ENCODE measurements at regions not wholly inside any gene's neighbourhood (a gene's known extent, or its start where the extent isn't known, plus 50 kb on each side); places are given as distances from the start of the nearest gene placed in this dataset.
"Not testable (repeated sequence)": the region's sequence is repeated elsewhere in the genome, so short reads cannot be mapped to it uniquely, and the experiment has no call there.

DNA sequence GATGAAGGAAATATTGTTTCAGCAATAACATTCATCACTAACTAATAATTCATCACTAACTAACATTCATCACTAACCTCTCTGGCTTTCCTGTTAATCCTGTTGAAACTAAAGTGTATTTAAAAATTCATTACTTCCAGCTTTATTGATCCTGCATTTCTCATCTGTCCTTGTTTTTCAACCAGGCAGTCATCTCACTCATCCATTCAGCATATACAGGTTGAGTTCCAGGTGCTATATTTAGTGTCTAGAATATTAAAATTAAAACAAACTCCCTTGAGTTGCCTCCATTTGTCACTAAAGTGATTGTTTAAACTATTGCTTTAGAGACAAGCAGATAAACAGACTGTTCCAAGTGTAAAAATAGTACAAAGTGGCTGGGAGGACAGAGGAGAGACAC is 58.1 kb downstream of the ATXN7L3B start:
- DNase-seq: no peak

DNA sequence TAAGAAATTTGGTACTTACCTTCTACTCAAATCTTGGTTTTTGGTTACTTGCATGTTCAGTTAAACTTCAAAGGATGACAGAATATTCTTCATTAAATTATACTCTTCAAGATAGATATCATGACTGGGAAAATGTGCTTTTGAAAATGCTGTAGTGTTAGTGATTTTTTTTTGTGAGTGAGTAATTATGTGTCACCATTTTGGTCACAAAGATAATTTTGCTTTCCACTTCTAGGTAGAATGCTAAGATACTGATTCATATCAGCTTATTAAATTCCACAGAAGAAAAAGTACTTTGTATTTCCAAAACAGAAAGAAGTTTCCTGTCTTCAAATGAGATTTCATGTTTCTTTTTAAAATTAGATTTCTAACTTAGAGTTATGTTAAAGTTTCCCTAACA is 61.2 kb downstream of the ATXN7L3B start:
- DNase-seq: no peak

DNA sequence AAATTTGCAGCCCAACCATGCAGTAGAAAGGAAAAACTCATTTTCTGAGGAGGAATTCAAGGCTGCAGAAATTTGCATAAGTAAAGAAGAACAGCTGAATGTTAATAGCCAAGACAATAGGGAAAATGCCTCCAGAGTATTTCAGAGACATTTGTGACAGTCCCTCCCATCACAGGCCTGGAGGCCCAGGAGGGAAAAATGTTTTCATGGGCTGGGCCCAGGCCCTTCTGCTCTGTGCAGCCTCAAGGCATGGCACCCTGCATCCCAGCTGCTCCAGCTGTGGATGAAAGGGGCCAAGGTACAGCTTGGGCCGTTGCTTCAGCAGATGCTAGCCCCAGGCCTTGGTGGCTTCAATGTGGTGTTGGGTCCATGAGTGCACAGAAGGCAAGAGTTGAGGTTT is 62.3 kb downstream of the ATXN7L3B start:
- DNase-seq: no peak

DNA sequence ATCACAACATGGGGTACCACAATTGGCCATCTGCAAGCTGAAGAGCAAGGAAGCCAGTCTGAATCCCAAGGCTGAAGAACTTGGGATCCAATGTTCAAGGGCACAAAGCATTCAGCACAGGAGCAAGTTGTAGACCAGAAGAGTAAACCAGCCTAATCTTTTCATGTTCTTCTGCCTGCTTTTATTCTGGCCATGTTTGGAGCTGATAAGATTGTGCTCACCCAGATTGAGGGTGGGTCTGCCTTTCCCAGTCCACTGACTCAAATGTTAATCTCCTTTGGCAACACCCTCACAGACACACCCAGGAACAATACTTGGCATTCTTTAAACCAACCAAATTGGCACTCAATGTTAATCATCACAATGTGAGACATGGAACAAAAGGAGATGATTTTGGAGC is 63.2 kb downstream of the ATXN7L3B start:
- not testable (repeated sequence) for DNase-seq

DNA sequence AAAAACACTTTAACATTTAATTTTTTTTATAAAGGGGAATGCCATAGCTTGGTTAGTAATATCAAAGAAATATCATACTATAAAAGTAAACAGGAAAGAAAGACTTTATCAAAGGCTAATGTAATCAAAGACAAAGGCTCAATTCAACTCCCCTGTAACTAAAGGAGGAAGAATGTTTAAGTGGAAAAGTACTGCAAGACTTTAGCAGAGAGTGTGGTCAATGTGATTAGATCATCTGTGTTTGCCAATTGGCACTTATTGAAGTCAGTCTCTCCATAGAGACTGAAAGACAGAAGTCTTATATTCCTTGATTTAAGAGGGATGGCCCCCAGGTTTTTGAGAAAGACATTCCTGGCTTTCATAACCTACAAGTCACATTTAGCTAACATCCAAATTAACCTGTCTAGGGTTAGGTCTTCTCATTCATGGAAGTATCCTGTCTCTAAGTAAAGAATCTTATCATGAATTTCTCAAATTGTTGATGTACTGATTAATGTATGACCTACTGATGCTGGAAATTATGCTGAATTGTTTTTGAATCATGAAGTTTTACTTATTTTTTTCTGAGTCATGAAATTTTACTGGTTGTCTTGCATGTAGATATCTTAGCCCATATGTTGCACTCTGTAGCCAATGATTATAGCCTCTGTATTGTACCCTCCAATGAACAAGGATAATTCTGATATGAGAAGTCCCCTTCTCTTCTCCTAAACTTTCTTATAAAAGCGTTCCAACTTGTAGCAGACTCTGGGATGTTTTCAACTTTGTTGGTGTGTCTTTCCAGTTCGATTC is 65.4 kb downstream of the ATXN7L3B start:
- DNase-seq: no peak

DNA sequence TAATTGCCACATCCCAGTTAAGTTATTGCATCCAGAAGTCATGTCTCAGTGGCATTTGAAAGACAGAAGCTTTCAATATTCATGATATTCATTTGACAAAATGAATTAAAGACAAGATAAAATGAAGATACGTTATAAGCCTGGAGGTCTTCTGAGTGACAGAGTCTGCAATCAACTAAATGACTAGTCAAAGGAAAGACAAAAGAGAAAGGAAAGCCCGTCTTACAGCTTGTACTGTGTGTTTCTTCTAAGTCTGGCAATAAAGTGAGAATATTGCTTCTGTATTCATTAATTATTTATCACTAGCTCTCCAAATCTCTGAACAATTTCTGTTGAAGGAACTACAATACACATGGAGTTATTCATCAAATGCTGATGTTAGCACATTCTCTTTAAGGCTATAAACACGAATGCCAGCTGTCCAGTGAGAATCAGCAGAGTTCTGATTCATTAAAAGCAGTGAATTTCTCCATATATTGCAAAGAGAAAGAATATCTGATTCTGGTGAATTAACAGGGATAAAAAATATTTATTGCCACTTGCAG is 70.7 kb downstream of the ATXN7L3B start:
- peak; percentile 84 for DNase-seq

DNA sequence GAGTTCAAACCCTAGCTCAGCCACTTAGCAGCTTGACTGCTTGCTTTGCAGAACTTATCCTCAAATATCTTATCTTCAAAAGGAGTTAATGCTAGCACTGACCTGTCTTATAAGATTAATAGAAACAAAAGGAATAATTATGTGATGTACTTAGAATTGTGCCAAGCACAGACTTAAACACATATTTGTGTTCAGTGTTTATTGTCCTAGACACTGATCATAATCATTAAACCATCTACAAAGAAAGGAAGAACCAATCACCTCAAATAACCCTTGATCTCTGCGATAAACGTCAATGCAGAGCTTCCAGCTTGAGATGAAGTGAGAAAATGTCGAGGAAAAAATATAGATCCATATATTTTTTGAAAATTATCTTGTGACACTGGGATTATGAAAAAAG is 73.1 kb downstream of the ATXN7L3B start:
- DNase-seq: no peak

DNA sequence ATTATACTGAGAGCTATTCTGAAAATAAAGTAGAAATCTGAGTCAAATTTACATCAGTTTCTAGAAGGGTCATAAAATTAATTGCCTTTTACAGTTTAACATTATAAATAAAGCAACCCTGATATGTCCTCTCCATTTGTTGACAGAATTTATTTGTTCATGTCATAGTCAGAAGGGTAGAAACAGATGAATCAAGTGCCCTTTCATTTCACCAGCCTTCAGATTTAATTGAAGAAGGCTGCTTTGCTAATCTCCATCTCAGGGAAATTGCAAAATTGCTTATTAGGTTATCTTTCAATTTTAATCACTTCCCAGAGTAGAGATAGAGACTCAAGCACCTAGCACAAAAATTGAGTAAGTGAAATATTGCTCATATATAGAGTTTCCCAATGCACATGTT is 76.8 kb downstream of the ATXN7L3B start:
- peak; percentile 10 for DNase-seq

DNA sequence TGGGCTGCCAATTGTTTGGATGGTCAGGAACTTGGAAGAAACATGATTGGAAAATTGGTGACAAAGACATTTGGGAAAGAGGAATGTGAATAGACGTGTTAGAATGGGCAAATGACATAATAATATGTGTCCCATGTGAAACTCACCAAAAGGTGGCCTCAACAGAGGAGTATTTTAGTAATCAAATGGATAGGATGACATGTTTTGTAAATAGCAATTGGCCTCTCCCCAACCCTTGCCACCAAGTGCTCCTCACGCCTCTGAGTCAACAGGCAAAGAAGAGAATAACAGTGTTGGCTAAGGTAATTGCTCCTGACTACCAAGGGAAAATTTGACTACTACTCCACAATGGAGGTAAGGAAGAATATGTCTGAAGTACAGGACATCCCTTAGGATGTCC is 81.4 kb downstream of the ATXN7L3B start:
- no peak for DNase-seq

DNA sequence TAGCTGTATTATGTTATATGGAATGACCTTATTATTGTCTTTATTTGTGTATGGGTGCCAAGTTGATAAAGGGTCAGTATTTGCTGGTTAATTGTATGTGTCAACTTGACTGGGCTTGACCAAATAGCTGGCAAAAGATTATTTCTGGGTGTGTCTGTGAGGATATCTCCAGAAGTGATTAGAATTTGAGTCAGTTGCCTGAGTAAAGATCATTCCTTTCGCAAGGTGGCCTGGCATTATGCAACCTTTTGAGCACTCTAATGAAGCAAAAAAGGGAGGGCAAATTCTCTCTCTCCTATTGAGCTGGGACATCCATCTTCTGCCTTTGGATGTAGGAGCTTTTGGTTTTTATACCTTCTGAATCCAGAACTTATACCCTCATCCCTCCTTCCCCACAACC is 82.2 kb downstream of the ATXN7L3B start:
- no peak for DNase-seq

DNA sequence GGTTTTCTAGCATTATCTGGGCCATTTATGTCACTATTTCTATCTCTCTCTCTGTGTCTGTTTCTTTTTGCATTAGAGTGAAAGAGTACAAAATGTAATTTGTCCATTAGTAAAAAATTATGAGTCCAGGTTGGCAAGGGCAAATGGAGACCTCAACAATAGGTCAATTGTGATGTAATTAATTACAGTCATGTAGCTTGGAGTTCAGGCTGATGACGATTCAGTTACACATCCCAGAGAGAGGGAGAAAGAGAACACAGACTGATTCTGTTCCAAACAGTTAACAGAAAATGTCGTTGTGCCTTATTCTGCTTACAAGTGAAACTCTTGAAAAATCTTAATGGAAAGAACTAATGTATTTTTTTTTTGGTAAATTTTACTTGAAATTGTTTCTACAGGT is 83.3 kb downstream of the ATXN7L3B start:
- DNase-seq: no peak

DNA sequence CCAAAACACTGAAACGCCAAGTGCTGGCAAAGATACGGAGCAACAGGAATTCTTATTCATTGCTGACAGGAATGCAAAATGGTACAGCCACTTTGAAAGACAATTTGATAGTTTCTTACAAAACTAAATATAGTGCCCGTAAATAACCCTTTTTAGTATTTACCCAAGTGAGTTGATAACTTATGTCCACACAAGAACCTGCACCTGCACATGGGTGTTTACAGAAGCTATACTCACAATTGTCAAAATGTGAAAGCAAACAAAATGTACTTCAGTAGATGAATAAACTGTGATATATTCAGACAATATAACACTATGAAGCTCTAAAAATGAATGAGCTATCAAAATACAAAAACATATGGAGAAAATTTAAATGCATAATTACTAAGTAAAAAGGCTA is 86.6 kb downstream of the ATXN7L3B start:
- no peak for DNase-seq

DNA sequence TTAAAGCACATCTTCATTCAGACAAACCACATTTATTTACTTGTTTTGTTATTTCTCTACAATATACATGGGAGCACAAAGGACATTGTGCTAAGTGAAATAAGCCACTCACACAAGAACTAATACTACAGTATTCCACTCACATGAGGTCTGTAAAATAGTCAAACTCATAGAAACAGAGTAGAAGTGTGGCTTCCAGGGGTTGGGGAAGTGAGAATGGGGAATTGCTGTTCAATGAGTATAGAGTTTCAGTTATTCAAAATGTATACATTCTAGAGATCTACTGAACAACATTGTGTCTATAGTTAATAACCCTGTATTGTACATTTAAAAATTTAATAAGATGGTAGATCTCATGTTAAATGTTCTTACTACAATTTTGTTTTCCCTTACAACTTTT is 88.8 kb downstream of the ATXN7L3B start:
- DNase-seq: no peak

DNA sequence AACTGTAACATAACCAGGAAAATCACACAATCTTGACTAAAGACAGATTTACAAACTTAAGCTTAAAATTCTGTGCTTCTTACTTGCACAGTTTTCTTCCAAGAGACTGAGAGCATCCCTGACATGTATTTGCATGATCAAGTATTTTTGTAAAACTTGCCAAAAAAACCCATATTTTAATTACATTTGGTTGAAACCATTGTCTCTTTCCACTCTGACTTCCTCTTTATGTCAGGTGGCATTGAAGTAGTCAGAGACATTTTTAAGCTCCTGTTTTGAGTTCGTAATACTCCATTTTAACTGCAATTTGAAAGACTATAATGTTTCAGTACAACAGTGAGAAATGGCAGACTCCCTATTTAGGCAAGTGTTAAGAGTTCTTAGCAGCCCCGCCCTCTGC is 103.6 kb downstream of the ATXN7L3B start:
- DNase-seq: no peak

DNA sequence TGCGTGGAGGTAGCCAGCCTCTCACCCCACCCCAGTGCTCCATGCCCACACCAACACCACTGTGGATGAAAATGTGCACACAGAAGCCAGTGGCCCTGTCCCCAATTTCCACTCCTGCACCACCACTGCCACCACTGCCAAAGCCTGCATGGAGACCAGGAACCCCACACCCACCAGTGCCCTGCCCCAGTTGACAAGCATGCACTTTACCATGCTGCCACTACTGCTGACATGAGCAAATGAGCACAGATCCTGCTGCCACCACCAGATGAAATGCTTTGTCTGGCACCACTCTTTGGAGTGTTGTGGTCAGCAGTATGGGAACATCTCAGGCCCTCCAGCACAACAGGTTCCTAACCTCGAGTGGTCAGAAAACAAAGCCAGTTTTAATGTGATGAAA is 104.1 kb downstream of the ATXN7L3B start:
- no peak for DNase-seq

DNA sequence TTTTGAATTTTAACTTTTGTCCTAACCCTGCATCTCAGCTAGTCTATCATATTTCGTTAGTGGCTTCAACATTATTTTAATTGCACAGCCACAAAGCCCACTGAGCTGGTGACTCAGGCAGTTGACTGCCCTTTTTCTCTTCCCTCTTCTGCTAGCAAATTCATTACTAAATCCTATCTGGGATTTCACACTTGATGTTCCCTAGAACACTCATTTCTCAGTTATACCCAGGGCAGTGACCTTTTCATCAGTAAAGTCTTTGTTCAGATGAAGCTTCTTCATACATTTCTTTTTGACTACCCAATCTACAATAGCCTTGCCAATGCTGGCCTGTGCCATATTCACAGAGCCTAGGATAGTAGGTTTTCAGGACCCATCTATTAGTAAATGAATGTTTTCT is 107.0 kb downstream of the ATXN7L3B start:
- no peak for DNase-seq

DNA sequence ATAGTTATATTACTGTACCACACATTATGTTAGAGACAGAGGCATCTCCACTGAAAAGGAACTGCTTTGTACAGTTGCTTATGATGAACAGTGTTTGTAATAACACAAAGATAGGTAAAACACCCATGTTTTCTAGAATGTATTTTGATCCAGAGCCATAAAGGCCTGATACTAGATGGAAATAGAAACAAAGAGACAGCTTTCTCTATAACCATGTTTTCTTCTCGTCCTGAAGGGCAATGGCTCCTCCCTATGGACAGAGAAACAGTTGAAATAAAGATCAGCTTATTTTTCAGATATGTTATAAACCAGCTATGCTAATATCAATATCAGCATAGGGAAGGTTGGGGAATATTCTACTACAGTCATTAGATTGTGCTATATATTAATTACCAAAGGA is 109.2 kb downstream of the ATXN7L3B start:
- peak; percentile 53 for DNase-seq

DNA sequence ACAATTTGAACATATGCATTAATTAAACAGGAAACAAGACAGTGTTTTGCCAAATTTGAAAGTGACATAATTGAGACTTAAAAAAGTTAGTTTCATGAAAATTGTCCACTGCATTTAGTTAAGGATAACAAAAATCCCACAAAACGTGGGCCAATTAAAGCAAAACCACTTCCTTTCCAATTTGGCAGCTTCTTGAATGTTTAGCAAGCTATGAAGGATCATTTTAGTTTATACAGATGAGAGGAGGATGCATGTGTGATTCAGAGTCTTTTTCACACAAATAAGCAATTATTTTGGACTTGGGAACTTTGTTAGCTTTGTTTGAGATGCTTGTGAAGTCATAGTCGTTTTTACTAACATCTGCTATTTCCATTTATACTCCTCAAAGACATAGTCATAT is 109.6 kb downstream of the ATXN7L3B start:
- no peak for DNase-seq

DNA sequence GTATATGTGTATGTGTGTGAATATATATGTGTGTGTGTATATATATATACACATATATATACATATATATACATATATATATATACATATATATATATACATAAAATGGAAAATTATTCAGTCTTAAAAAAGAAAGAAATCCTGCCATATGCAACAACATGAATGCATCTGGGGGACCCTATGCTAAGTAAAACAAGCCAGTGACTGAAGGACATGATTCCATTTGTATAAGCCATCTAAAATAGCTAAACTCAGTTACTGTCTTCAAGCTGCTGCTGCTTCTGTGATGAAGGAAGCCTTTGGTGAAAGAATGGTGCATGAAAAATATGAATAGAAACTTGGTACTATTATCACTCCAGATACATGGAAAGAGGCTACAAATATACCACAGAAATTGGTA is 118.6 kb downstream of the ATXN7L3B start:
- DNase-seq: no peak

DNA sequence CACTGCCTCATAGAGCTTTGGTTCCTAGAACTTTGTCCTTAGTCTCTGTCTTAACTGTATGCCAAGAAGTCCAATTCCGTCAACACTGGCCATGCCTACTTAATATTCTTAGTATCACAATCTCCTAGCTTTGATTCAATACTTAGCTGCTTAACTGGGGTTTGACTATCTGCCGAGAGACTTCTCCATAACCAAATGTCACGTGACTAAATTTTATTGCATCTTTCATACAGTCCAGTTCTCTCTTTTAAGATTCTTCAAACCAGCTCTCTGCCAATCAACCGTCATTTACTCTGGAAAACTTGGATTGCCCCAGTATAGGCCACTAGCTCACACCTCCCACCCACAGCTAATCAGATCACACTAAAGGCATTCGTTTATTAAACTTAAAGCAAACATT is 122.8 kb downstream of the ATXN7L3B start:
- no peak for DNase-seq

DNA sequence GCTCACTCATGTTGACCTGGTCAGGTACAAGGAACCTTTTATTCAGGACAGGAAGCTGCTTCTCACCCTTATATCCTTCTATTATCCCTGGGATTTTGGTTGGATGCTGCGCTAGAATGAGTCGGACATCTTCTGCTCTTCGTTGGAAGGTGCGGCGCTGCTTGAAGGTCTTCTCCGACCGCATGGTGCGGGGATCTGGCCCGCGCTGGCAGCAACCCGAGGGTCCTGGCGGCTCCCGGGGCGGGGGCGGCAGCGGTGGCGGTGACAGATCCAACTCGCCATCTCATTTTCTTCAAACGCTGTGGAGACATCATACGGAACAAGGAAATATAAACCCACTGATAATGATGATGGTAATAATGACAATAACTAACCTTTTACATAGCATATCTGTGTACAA is 126.3 kb downstream of the ATXN7L3B start:
- no peak for DNase-seq

DNA sequence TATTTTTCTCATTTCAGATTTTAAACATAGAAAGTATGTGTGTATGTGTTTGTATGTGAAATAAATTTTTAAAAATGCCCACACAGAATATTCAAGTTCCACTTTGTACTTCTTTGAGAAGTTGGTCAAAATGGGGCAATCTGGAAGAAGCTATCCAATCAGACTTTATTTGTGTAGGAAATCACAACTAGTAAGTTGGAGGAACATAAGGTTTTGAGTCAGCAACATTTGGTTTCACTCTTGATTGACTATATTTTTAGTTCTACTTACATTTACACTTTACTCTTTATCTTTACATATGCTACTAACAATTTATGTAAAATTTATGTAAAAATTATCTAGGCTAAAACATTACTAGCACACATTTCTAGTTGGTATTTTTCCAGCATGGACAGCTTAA is 128.1 kb downstream of the ATXN7L3B start:
- DNase-seq: no peak

DNA sequence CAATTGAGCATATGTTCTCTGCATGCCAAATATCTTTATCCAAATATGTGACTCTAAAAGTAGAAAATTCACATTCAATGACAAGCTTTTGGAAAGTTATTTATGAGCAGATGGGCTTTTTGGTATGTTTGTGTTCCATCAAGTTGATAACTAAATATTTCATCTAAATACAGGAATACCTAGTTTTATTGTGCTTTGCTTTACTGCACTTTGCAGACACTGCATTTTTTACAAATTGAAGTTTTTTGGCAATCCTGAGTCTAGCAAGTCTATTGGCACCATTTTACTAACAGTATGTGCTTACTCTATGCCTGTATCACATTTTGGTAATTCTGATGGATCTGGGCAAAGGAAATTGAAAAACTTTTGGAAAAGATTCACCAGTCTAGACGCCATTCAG is 133.8 kb downstream of the ATXN7L3B start:
- DNase-seq: no peak

DNA sequence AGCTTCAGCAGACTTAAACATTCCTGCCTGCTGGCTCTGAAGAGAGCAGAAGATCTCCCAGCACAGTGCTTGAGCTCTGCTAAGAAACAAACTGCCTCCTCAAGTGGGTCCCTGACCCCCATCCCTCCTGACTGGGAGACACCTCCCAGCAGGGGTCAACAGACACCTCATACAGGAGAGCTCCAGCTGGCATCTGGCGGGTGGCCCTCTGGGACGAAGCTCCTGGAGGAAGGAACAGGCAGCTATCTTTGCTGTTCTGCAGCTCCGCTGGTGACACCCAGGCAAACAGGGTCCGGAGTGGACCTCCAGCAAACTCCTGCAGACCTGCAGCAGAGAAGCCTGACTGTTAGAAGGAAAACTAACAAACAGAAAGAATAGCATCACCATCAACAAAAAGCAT is 139.3 kb downstream of the ATXN7L3B start:
- not testable (repeated sequence) for DNase-seq

DNA sequence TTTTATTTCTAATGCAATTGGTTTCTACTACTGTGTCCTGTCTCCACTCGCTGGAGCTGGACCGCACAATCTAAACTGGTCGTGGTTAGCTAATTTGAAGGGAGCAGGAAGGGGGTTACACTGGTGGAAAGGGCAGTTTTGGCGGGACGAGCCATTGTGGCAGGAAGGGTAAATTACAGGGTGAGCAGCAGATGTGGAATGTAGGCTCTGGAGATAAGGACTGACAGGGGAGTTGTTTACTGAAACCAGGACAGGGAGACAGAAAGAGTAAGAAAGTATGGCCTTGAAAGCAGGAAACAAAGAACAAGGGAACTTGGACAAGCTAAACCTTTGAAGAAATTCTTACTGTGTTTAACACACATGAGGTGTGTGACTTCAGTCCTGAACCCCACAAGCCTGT is 147.8 kb downstream of the ATXN7L3B start:
- no peak for DNase-seq

Data from eye (tissue), 1 donor.